GM18858 (cell line): ENCODE measurements at regions not wholly inside any gene's neighbourhood (a gene's known extent, or its start where the extent isn't known, plus 50 kb on each side); places are given as distances from the start of the nearest gene placed in this dataset.

ENCODE experiments used
- ATAC-seq: cut with Tn5 transposase; IDR thresholded peaks from one replicate; pipeline ENCODE4 v1.9.1; 2021; ENCODE audit not compliant: unreplicated experiment

- ATAC-seq = no peak
Measured at GRCh38 chr2:37780387-37780676, 108.9 kb upstream of the CDC42EP3 start.

- no peak for ATAC-seq
Measured at GRCh38 chr2:37781028-37781427, 109.6 kb upstream of the CDC42EP3 start.

- no peak for ATAC-seq
Measured at GRCh38 chr2:37782155-37782673, 110.8 kb upstream of the CDC42EP3 start.

GRCh38 chr2:37782721-37783371, 111.4 kb upstream of the CDC42EP3 start:
- no peak for ATAC-seq

- no peak for ATAC-seq
Measured at GRCh38 chr2:37783545-37783944, 112.1 kb upstream of the CDC42EP3 start.

- no peak for ATAC-seq
Measured at GRCh38 chr2:37784071-37784758, 112.8 kb upstream of the CDC42EP3 start.

- ATAC-seq = no peak
Measured at GRCh38 chr2:37784759-37785149, 113.3 kb upstream of the CDC42EP3 start.

GRCh38 chr2:37786191-37786698, 114.8 kb upstream of the CDC42EP3 start:
- no peak for ATAC-seq

GRCh38 chr2:37786854-37787253, 115.4 kb upstream of the CDC42EP3 start:
- ATAC-seq = no peak

- ATAC-seq = no peak
Measured at GRCh38 chr2:37788602-37789209, 117.3 kb upstream of the CDC42EP3 start.

- ATAC-seq = no peak
Measured at GRCh38 chr2:37790019-37790418, 118.6 kb upstream of the CDC42EP3 start.

GRCh38 chr2:37790462-37790861, 119.0 kb upstream of the CDC42EP3 start:
- no peak for ATAC-seq

GRCh38 chr2:37792366-37792765, 120.9 kb upstream of the CDC42EP3 start:
- ATAC-seq = no peak

GRCh38 chr2:37793004-37793403, 121.6 kb upstream of the CDC42EP3 start:
- ATAC-seq = no peak

- ATAC-seq = no peak
Measured at GRCh38 chr2:37794717-37795116, 123.3 kb upstream of the CDC42EP3 start.

- no peak for ATAC-seq
Measured at GRCh38 chr2:37795456-37795855, 124.0 kb upstream of the CDC42EP3 start.

GRCh38 chr2:37795938-37796337, 124.5 kb upstream of the CDC42EP3 start:
- no peak for ATAC-seq

GRCh38 chr2:37796481-37796880, 125.0 kb upstream of the CDC42EP3 start:
- no peak for ATAC-seq

GRCh38 chr2:37797081-37797480, 125.6 kb upstream of the CDC42EP3 start:
- ATAC-seq = no peak

- ATAC-seq = no peak
Measured at GRCh38 chr2:37798315-37799005, 126.6 kb upstream of the RMDN2 start.

GRCh38 chr2:37800176-37800858, 124.8 kb upstream of the RMDN2 start:
- no peak for ATAC-seq
